Liver (tissue), 8 donors: ENCODE measurements at regions not wholly inside any gene's neighbourhood (a gene's known extent, or its start where the extent isn't known, plus 50 kb on each side); places are given as distances from the start of the nearest gene placed in this dataset.

Experiments used
- DNase-seq: peaks from one replicate; pipeline ENCODE4 v3.0.0-alpha.2; 2017; ENCODE audit warnings: low spot score
- H3K27ac ChIP-seq, 2 donors: one replicate each; pipeline ENCODE4 v1.7.0; 2013; ENCODE audit warnings: inconsistent platforms in 2 of 2, low read length in 2 of 2, control low read depth in 1 of 2, low read depth in 1 of 2, mild to moderate bottlenecking in 1 of 2
- H3K27me3 ChIP-seq, 4 donors: one replicate each; pipeline versions ENCODE4 v1.6.1 to v1.7.0; 2013; ENCODE audit warnings: low read length in 3 of 4, inconsistent platforms in 1 of 4, mild to moderate bottlenecking in 1 of 4, moderate library complexity in 1 of 4; ENCODE audit not compliant: control insufficient read depth in 4 of 4, insufficient read depth in 4 of 4
- H3K36me3 ChIP-seq, 4 donors: one replicate each; pipeline versions ENCODE4 v1.6.1 to v1.7.0; 2013; ENCODE audit warnings: low read length in 3 of 4, mild to moderate bottlenecking in 3 of 4, low read depth in 1 of 4, moderate library complexity in 1 of 4; ENCODE audit not compliant: control insufficient read depth in 4 of 4, insufficient read depth in 3 of 4
- H3K4me1 ChIP-seq, 4 donors: one replicate each; pipeline versions ENCODE4 v1.6.1 to v1.7.0; 2013; ENCODE audit warnings: low read length in 3 of 4, mild to moderate bottlenecking in 3 of 4, moderate library complexity in 1 of 4; ENCODE audit not compliant: control insufficient read depth in 4 of 4, insufficient read depth in 4 of 4
- H3K4me3 ChIP-seq, 3 donors: one replicate each; pipeline versions ENCODE4 v1.6.1 to v1.7.0; 2013; ENCODE audit warnings: low read length in 3 of 3, control low read depth in 1 of 3, low read depth in 1 of 3, mild to moderate bottlenecking in 1 of 3
- H3K9ac ChIP-seq, 2 donors: one replicate each; pipeline ENCODE4 v1.7.0; 2013; ENCODE audit warnings: low read length in 2 of 2, mild to moderate bottlenecking in 2 of 2, moderate library complexity in 2 of 2, control low read depth in 1 of 2, low read depth in 1 of 2
- H3K9me3 ChIP-seq, 4 donors: one replicate each; pipeline versions ENCODE4 v1.6.1 to v1.7.0; 2013; ENCODE audit warnings: low read length in 3 of 4; ENCODE audit not compliant: control insufficient read depth in 4 of 4
- EGR1 ChIP-seq, 2 donors: IDR thresholded peaks; 2 replicates each; pipeline ENCODE4 v1.6.1; 2016 to 2018; ENCODE audit warnings: antibody characterized with exemption in 2 of 2, low read depth in 2 of 2
- FOXA1 ChIP-seq: IDR thresholded peaks from 2 replicates; pipeline ENCODE4 v1.6.1; 2016; ENCODE audit warnings: antibody characterized with exemption
- FOXA2 ChIP-seq: IDR thresholded peaks from 2 replicates; pipeline ENCODE4 v1.6.1; 2016; ENCODE audit warnings: antibody characterized with exemption
- GABPA ChIP-seq, 2 donors: IDR thresholded peaks in 1 of 2; conservative IDR thresholded peaks in 1 of 2; 2 replicates each; pipeline ENCODE4 v1.6.1; 2016; ENCODE audit warnings: antibody characterized with exemption in 2 of 2, mild to moderate bottlenecking in 1 of 2, moderate library complexity in 1 of 2
- HNF4A ChIP-seq, 2 donors: conservative IDR thresholded peaks; 2 replicates each; pipeline ENCODE4 v1.6.1; 2016; ENCODE audit warnings: antibody characterized with exemption in 2 of 2, mild to moderate bottlenecking in 2 of 2
- HNF4G ChIP-seq: IDR thresholded peaks from 2 replicates; pipeline ENCODE4 v1.6.1; 2016; ENCODE audit warnings: antibody characterized with exemption
- JUND ChIP-seq, 2 donors: IDR thresholded peaks; 2 replicates each; pipeline ENCODE4 v1.6.1; 2016; ENCODE audit warnings: antibody characterized with exemption in 2 of 2
- NR2F2 ChIP-seq: IDR thresholded peaks from 2 replicates; pipeline ENCODE4 v1.6.1; 2016; ENCODE audit warnings: antibody characterized with exemption
- RAD21 ChIP-seq, 2 donors: IDR thresholded peaks; 2 replicates each; pipeline ENCODE4 v1.6.1; 2016; ENCODE audit warnings: antibody characterized with exemption in 2 of 2, mild to moderate bottlenecking in 2 of 2
- RXRA ChIP-seq, 2 donors: IDR thresholded peaks; 2 replicates each; pipeline ENCODE4 v1.6.1; 2017 to 2018; ENCODE audit warnings: antibody characterized with exemption in 2 of 2, mild to moderate bottlenecking in 1 of 2
- SP1 ChIP-seq: IDR thresholded peaks from 2 replicates; pipeline ENCODE4 v1.6.1; 2018; ENCODE audit warnings: antibody characterized with exemption, mild to moderate bottlenecking
- TAF1 ChIP-seq: conservative IDR thresholded peaks from 2 replicates; pipeline ENCODE4 v1.6.1; 2016; ENCODE audit warnings: antibody characterized with exemption, mild to moderate bottlenecking
- YY1 ChIP-seq: IDR thresholded peaks from 2 replicates; pipeline ENCODE4 v1.6.1; 2016; ENCODE audit warnings: antibody characterized with exemption, mild to moderate bottlenecking
- WGBS: extraction: QIAGEN DNeasy Blood & Tissue Kit; methylation state at CpG from one replicate; pipeline ENCODE4 v1.1.7; 2013; 5-methylcytosine and 5-hydroxymethylcytosine counted together
- TF ChIP-seq, protein P1 (sequence below): IDR thresholded peaks from 2 replicates; pipeline ENCODE4 v1.6.1; 2016; ENCODE audit warnings: antibody characterized with exemption, mild to moderate bottlenecking
- TF ChIP-seq, protein P2 (sequence below): fragments of 150-350 bp; IDR thresholded peaks from 2 replicates; pipeline ENCODE4 v1.5.1; 2017; ENCODE audit warnings: improper control_type of control experiment, low read depth, low read length; ENCODE audit not compliant: missing input control
- TF ChIP-seq, protein P3 (sequence below): IDR thresholded peaks from 2 replicates; pipeline ENCODE4 v1.6.1; 2016; ENCODE audit warnings: antibody characterized with exemption
- TF ChIP-seq, protein P4 (sequence below): IDR thresholded peaks from 2 replicates; pipeline ENCODE4 v1.6.1; 2016; ENCODE audit warnings: antibody characterized with exemption
- TF ChIP-seq, protein P5 (sequence below): IDR thresholded peaks from 2 replicates; pipeline ENCODE4 v1.6.1; 2016; ENCODE audit warnings: antibody characterized with exemption
- donor health status: healthy.
- donor health status: healthy.
- donor health status: healthy.
- donor health status: healthy.
- donor health status: healthy.

DNA sequence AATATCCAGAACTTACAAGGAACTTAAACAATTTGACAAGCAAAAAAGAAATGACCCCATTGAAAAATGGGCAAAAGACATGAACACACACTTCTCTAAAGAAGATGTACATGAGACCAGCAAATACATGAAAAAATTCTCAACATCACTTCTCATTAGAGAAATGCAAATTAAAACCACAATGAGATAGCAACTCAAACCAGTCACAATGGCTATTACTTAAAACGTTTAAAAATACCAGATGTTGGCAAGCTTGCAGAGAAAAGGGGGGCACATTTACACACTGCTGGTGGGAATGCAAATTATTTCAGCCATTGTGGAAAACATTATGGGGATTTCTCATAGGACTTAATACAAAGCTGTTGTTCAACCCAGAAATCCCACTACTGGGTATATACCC lies 1634.0 kb downstream of the NCAM2 start:
- Histone ChIP-seq H3K27ac (no peak overlapping the region), H3K9ac (no peak overlapping the region), H3K27me3 (no peaks in the 10 kb centered on the region), H3K4me3 (no peak overlapping the region), H3K4me1 (no peaks in the 10 kb centered on the region), H3K36me3 (no peaks in the 10 kb centered on the region), H3K9me3 (peaks cover 0 to 2% (median 0%) of the 10 kb centered on the region in 4 donors)
- no peak for DNase-seq
- no peak for TF ChIP-seq RAD21 (IDR thresholded peaks at IDR 0.05)
- no peak for TF ChIP-seq YY1
- WGBS: 36% methylated on average over 1 of the region's 1 CpG

DNA sequence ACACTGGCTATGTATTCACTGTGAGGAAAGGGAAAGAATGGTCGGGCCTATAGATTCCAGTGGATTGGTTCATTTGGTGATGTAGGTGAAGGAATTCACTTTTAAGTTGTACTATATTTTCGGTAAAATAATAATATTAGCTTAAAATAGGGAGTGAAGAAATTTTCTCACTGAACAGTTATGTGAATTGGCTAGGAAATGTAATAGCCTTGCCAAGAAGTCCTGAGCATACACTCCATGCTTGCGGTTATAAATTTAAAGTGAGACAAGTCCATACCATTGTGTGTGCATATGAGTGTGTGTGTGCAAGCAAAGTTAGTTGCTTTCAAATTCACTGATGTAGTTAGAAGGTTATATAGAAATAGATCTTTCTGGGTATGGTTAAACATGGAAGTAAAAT lies 1651.0 kb downstream of the NCAM2 start:
- Histone ChIP-seq H3K27ac (no peak overlapping the region), H3K4me3 (no peak overlapping the region), H3K9ac (no peak overlapping the region), H3K36me3 (no peaks in the 10 kb centered on the region), H3K4me1 (no peaks in the 10 kb centered on the region), H3K27me3 (peaks cover 0 to 2% (median 0%) of the 10 kb centered on the region in 4 donors), H3K9me3 (no peaks in the 10 kb centered on the region)
- TF ChIP-seq RXRA (IDR thresholded peaks at IDR 0.05) (no peak), YY1 (no peak), GABPA (IDR thresholded peaks at IDR 0.05 in 1 of 2, conservative IDR thresholded peaks at IDR 0.05 in 1 of 2) (no peak), FOXA1 (no peak), HNF4G (no peak), HNF4A (conservative IDR thresholded peaks at IDR 0.05) (no peak), NR2F2 (no peak), RAD21 (IDR thresholded peaks at IDR 0.05) (no peak), TAF1 (no peak), SP1 (no peak), FOXA2 (no peak), EGR1 (IDR thresholded peaks at IDR 0.05; ENCODE audit: low read depth in 2 of 2) (no peak), JUND (IDR thresholded peaks at IDR 0.05) (no peak)
- TF ChIP-seq, protein P1, sequence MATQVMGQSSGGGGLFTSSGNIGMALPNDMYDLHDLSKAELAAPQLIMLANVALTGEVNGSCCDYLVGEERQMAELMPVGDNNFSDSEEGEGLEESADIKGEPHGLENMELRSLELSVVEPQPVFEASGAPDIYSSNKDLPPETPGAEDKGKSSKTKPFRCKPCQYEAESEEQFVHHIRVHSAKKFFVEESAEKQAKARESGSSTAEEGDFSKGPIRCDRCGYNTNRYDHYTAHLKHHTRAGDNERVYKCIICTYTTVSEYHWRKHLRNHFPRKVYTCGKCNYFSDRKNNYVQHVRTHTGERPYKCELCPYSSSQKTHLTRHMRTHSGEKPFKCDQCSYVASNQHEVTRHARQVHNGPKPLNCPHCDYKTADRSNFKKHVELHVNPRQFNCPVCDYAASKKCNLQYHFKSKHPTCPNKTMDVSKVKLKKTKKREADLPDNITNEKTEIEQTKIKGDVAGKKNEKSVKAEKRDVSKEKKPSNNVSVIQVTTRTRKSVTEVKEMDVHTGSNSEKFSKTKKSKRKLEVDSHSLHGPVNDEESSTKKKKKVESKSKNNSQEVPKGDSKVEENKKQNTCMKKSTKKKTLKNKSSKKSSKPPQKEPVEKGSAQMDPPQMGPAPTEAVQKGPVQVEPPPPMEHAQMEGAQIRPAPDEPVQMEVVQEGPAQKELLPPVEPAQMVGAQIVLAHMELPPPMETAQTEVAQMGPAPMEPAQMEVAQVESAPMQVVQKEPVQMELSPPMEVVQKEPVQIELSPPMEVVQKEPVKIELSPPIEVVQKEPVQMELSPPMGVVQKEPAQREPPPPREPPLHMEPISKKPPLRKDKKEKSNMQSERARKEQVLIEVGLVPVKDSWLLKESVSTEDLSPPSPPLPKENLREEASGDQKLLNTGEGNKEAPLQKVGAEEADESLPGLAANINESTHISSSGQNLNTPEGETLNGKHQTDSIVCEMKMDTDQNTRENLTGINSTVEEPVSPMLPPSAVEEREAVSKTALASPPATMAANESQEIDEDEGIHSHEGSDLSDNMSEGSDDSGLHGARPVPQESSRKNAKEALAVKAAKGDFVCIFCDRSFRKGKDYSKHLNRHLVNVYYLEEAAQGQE: no peak
- TF ChIP-seq, protein P2, sequence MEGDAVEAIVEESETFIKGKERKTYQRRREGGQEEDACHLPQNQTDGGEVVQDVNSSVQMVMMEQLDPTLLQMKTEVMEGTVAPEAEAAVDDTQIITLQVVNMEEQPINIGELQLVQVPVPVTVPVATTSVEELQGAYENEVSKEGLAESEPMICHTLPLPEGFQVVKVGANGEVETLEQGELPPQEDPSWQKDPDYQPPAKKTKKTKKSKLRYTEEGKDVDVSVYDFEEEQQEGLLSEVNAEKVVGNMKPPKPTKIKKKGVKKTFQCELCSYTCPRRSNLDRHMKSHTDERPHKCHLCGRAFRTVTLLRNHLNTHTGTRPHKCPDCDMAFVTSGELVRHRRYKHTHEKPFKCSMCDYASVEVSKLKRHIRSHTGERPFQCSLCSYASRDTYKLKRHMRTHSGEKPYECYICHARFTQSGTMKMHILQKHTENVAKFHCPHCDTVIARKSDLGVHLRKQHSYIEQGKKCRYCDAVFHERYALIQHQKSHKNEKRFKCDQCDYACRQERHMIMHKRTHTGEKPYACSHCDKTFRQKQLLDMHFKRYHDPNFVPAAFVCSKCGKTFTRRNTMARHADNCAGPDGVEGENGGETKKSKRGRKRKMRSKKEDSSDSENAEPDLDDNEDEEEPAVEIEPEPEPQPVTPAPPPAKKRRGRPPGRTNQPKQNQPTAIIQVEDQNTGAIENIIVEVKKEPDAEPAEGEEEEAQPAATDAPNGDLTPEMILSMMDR: no peak
- TF ChIP-seq, protein P3, sequence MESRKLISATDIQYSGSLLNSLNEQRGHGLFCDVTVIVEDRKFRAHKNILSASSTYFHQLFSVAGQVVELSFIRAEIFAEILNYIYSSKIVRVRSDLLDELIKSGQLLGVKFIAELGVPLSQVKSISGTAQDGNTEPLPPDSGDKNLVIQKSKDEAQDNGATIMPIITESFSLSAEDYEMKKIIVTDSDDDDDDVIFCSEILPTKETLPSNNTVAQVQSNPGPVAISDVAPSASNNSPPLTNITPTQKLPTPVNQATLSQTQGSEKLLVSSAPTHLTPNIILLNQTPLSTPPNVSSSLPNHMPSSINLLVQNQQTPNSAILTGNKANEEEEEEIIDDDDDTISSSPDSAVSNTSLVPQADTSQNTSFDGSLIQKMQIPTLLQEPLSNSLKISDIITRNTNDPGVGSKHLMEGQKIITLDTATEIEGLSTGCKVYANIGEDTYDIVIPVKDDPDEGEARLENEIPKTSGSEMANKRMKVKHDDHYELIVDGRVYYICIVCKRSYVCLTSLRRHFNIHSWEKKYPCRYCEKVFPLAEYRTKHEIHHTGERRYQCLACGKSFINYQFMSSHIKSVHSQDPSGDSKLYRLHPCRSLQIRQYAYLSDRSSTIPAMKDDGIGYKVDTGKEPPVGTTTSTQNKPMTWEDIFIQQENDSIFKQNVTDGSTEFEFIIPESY: no peak
- TF ChIP-seq, protein P4, sequence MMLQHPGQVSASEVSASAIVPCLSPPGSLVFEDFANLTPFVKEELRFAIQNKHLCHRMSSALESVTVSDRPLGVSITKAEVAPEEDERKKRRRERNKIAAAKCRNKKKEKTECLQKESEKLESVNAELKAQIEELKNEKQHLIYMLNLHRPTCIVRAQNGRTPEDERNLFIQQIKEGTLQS: no peak
- TF ChIP-seq, protein P5, sequence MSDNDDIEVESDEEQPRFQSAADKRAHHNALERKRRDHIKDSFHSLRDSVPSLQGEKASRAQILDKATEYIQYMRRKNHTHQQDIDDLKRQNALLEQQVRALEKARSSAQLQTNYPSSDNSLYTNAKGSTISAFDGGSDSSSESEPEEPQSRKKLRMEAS: no peak
- DNase-seq: no peak
- 78% methylated on average over 3 of the region's 3 CpGs for WGBS
